Colonic mucosa (tissue), 4 donors: ENCODE measurements at regions not wholly inside any gene's neighbourhood (a gene's known extent, or its start where the extent isn't known, plus 50 kb on each side); places are given as distances from the start of the nearest gene placed in this dataset.

ENCODE experiments used
- DNase-seq: peaks from one replicate; pipeline ENCODE4 v3.0.0-alpha.2; 2020
- H3K27ac ChIP-seq: fragments of 200-600 bp; one replicate; pipeline ENCODE4 v1.8.0; 2021
- H3K27me3 ChIP-seq: fragments of 200-600 bp; one replicate; pipeline ENCODE4 v1.8.0; 2021
- H3K36me3 ChIP-seq: fragments of 200-600 bp; one replicate; pipeline ENCODE4 v1.8.0; 2021
- H3K4me1 ChIP-seq: fragments of 200-600 bp; one replicate; pipeline ENCODE4 v1.8.0; 2021; ENCODE audit warnings: mild to moderate bottlenecking
- H3K4me3 ChIP-seq: fragments of 200-600 bp; one replicate; pipeline ENCODE4 v1.8.0; 2021
- H3K9ac ChIP-seq, 2 donors: one replicate each; pipeline ENCODE4 v1.7.0; 2013; ENCODE audit warnings: control low read depth in 2 of 2, low read depth in 2 of 2, low read length in 2 of 2
- H3K9me3 ChIP-seq: fragments of 200-600 bp; one replicate; pipeline ENCODE4 v1.8.0; 2021
- intact Hi-C: fragments of 100-400 bp; cut with DNase I; formaldehyde crosslinking; loops from one replicate; pipeline ENCODE4 v1.14.1; 2022
- TF ChIP-seq, protein P1 (sequence below): fragments of 200-600 bp; IDR thresholded peaks from one replicate; pipeline ENCODE4 v1.8.0; 2022; ENCODE audit warnings: antibody characterized with exemption, mild to moderate bottlenecking
- donor health status: healthy.
- donor health status: DM: no; HTN: no; CAD: no.
- donor health status: DM: no; HTN: no; CAD: no.

DNA sequence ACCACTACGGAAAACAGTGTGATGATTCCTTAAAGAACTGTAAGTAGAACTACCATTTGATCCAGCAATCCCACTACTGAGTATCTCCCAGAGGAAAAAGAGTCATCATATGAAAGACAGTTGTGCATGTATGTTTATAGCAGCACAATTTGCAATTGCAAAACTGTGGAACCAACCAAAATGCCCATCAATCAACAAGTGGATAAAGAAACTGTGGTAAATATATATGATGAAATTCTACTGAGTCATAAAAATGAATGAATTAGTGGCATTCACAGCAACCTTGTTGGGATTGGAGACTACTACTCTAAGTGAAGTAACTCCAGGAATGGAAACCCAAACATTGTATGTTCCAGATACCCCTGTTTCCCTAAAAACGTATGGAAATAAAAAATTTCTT is 337.0 kb upstream of the PTBP2 start:
- Histone ChIP-seq H3K36me3 (no peaks in the 10 kb centered on the region), H3K9ac (no peak overlapping the region), H3K4me3 (no peak overlapping the region), H3K9me3 (peaks cover 4% of the 10 kb centered on the region), H3K27ac (no peak overlapping the region), H3K4me1 (no peaks in the 10 kb centered on the region), H3K27me3 (no peaks in the 10 kb centered on the region)
- no peak for DNase-seq
- intact Hi-C loops = no loop called here
- TF ChIP-seq, protein P1, sequence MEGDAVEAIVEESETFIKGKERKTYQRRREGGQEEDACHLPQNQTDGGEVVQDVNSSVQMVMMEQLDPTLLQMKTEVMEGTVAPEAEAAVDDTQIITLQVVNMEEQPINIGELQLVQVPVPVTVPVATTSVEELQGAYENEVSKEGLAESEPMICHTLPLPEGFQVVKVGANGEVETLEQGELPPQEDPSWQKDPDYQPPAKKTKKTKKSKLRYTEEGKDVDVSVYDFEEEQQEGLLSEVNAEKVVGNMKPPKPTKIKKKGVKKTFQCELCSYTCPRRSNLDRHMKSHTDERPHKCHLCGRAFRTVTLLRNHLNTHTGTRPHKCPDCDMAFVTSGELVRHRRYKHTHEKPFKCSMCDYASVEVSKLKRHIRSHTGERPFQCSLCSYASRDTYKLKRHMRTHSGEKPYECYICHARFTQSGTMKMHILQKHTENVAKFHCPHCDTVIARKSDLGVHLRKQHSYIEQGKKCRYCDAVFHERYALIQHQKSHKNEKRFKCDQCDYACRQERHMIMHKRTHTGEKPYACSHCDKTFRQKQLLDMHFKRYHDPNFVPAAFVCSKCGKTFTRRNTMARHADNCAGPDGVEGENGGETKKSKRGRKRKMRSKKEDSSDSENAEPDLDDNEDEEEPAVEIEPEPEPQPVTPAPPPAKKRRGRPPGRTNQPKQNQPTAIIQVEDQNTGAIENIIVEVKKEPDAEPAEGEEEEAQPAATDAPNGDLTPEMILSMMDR = no peak

DNA sequence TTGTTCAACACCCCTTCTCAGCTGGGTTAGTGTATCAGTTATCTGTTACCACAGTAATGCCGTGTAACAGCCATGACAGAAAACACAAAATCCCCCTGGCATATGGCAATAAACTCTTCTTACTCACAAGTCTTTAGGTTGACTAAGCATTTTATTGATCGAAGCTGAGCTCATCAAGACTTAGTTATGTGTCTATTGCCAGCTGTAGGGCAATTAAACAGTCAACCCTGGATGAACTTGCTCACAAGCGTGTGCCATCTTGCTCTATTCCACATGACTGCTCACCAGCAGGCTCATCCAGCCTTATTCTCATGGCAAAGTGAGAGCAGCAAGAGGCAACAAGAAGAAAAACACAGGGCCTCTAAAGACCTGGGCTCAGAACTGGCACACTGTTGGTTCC is 333.8 kb upstream of the PTBP2 start:
- H3K4me1 ChIP-seq = no peaks in the 10 kb centered on the region
- no peak for DNase-seq
- intact Hi-C loops = no loop called here
- no peaks in the 10 kb centered on the region for H3K27me3 ChIP-seq
- no peak overlapping the region for H3K4me3 ChIP-seq
- no peak overlapping the region for H3K9ac ChIP-seq
- H3K27ac ChIP-seq = no peak overlapping the region
- no peaks in the 10 kb centered on the region for H3K36me3 ChIP-seq
- TF ChIP-seq, protein P1 = no peak
- H3K9me3 ChIP-seq = peaks cover under 1% of the 10 kb centered on the region

DNA sequence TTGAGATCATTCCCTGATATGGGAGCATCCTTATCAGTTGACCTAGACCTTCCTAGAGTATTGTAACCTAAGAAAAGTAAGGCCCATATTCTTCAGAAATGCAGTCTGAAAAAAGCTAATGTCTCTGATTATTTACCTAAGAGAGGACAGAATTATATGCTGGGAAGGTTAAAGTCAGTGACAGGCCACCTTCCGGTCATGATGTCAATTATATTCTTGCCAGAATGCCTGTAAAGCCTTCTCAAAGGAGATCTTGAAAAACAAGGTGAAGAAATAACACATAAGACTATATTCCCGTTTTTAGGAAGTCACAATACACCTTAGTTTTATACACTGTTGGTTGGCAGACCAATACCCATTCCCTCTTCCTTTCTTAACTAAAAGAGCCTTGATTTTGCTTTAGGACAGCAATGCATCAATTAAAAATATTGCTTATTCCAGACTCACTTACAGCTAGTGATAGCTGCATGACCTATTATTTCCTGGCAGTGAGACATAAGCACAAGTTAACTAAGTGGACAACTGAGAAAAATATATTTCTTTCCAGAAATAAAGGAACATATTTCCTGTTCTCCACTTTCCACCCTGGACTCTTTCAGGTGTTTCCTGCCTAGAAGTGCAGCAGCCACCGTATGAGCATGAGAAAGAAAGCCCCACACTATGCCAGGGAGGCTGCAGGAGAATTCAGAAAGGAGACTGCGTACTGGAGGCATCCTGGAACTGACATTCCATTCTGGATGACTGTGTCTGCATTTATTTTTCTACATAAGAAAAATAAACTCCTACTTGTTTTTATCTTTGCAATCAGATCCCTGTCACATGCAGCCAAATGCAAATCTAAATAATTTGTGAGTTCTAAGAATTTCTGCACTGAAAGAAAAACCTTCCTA is 332.9 kb upstream of the PTBP2 start:
- no peaks in the 10 kb centered on the region for H3K4me1 ChIP-seq
- no peaks in the 10 kb centered on the region for H3K36me3 ChIP-seq

DNA sequence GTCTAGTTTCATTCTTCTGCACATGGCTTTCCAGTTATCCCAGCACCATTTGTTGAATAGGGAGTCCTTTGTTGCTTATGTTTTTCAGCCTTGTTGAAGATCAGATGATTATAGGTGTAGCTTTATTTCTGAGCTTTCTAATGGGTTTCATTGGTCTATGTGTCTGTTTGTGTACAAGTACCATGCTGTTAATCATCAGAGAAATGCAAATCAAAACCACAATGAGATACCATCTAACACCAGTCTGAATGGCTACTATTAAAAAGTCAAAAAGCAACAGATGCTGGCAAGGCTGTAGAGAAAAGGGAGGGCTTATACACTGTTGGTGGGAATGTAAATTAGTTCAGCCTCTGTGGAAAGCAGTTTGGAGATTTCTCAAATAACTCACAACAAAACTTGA is 321.5 kb upstream of the PTBP2 start:
- no peak for DNase-seq
- Histone ChIP-seq H3K9me3 (no peaks in the 10 kb centered on the region), H3K9ac (no peak overlapping the region), H3K4me1 (no peaks in the 10 kb centered on the region), H3K4me3 (no peak overlapping the region), H3K27ac (no peak overlapping the region), H3K27me3 (no peaks in the 10 kb centered on the region), H3K36me3 (no peaks in the 10 kb centered on the region)
- intact Hi-C loops = no loop called here
- TF ChIP-seq, protein P1 = no peak

More for the DNA sequence above, 332.9 kb upstream of the PTBP2 start:
- no peaks in the 10 kb centered on the region for H3K9me3 ChIP-seq
- no peak overlapping the region for H3K9ac ChIP-seq
- TF ChIP-seq, protein P1 = no peak
- no peak for DNase-seq
- H3K27me3 ChIP-seq = no peaks in the 10 kb centered on the region
- no peak overlapping the region for H3K27ac ChIP-seq
- intact Hi-C loops = no loop called here
- H3K4me3 ChIP-seq = no peak overlapping the region

DNA sequence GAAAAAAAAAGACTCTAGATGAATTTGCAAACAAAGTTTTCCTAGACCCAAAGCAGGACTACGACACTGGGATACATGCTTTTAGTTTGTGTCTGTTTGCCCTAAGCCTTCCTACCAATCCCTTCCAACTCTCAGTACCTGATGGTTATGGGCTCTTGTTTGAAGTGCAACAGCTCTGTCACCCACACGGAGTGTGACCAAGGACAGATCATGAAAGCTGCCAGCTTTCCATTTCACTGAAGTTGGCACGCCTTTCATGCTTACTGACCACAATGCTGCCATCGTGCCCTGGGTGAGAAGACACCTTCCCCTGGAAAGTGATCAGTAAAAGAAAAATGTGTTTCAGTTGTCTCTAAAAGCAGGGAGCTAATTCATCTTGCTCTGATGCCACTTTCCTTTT is 312.5 kb upstream of the PTBP2 start:
- TF ChIP-seq, protein P1 = no peak
- DNase-seq = no peak
- Histone ChIP-seq H3K9ac (no peak overlapping the region), H3K27me3 (no peaks in the 10 kb centered on the region), H3K27ac (no peak overlapping the region), H3K4me3 (no peak overlapping the region), H3K36me3 (no peaks in the 10 kb centered on the region), H3K9me3 (no peaks in the 10 kb centered on the region), H3K4me1 (no peaks in the 10 kb centered on the region)
- intact Hi-C loops = no loop called here
